GDM1 (cell line): ENCODE measurements at regions not wholly inside any gene's neighbourhood (a gene's known extent, or its start where the extent isn't known, plus 50 kb on each side); places are given as distances from the start of the nearest gene placed in this dataset.
"Not testable (repeated sequence)": the region's sequence is repeated elsewhere in the genome, so short reads cannot be mapped to it uniquely, and the experiment has no call there.

Experiments used
- DNase-seq: peaks from one replicate; lab custom pipeline; 2025; lab: John Stamatoyannopoulos, UW

DNA sequence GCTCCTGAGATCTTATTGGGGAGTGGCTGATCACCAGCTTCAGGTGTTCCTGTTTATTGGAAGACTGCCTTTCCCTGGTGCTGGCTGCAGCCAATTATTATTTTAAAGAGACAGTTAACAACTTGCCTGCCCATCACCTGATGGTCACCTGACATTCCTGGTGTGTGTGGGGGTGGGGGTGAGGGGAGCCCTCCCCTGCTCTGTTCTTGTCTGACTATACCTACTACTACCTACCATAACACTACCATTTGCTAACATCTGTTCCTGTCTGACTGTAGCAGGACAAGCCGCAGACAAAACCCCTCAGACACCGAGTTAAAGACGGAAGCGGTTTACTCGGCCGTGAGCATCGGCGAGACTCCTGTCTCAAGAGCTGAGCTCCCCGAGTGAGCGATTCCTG, 54.9 kb upstream of the NBPF3 start:
- DNase-seq: no peak

DNA sequence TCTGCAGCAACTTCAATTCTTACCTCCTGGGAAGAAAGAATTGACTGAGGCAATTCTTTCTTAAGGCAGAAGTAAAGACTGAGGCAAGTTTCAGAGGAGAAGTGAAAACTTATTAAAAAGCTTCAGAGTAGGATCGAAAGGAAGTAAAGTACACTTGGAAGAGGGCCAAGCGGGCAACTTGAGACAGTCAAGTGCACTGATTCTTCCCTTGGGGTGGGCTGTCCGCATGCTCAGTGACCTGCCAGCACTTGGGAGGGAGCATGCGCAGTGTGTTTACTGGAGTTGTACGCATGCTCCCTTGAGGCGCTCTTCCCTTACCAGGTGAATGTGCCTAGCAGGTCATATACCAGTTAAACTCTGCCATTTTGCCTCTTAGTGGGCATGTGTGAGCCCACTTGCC, 55.3 kb upstream of the NBPF3 start:
- DNase-seq: no peak

GRCh38 chr1:21383785-21384401, 56.0 kb upstream of the NBPF3 start:
- no peak for DNase-seq

DNA sequence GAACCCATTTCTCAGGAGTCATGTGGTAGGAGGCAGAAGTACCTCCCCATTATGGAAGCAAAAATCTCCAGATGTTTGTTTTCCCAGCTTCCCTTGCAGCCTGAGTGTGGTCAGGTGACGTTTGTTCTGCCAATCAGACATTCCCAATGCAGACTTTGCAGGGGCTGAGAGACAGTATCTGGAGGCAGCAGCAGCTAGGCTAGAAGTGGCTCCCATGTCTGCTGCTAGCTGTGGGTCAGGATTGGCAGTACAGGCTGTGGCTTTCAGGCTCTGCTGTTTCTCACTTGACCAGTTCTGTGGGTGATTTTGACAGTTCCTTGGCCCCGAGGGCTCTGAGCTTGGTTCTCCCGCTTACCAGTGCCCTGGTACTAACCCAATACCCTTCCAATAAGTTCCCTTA, 58.6 kb upstream of the NBPF3 start:
- DNase-seq: no peak

DNA sequence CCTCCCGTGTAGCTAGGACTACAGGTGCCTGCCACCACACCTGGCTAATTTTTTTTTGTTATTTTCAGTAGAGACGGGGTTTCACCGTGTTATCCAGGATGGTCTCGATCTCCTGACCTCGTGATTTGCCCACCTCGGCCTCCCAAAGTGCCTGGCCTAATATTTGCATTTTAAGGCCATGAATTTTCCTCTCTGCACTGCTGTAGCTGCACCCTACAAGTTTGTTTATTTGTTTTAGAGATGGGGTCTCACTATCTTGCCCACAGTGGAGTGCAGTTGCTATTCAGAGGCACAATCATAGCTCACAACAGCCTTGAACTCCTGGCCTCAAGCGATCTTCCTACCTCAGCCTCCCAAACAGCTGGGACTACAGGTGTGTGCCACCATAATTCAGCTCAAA, 59.8 kb upstream of the NBPF3 start:
- not testable (repeated sequence) for DNase-seq

- DNase-seq: no peak
Measured at GRCh38 chr1:21379571-21379970, 60.4 kb upstream of the NBPF3 start.

DNA sequence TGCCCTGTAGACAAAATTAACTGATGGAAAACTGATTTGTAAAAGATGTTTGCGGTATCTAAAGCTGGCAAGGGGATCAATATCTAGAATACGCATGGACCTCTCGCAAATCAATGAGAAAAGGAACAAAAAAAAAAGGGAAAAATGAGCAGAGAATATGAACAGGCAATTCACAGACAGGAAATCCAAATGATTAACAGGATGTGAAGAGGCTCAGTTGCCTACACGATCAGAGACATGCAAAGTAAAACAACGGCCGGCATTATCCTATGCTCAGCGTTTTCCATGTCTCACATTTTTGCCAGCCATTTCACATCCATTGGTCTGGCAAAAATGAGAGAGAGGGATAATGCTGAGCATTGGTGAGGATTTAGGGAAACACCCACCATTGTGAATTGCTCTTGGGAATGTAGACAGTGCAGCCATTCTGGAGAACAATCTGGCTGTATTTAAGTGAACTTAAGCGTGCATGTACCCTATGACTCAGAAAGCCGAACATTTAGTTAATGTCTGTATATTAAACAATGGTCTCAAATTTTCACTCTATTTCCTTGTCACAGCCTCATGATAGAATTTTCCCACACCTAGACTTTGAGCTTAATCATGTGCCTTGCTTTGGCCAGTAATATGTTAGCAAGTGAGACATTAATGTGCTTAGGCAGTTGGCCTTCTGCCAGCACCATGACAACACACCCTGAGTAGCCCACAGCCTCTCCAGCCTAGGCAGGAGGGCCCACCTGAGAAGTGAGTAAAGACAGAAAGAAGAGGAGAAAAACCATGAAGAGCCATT, 61.0 kb upstream of the NBPF3 start:
- DNase-seq: no peak

- no peak for DNase-seq
Measured at GRCh38 chr1:21372383-21372782, 67.6 kb upstream of the NBPF3 start.

DNA sequence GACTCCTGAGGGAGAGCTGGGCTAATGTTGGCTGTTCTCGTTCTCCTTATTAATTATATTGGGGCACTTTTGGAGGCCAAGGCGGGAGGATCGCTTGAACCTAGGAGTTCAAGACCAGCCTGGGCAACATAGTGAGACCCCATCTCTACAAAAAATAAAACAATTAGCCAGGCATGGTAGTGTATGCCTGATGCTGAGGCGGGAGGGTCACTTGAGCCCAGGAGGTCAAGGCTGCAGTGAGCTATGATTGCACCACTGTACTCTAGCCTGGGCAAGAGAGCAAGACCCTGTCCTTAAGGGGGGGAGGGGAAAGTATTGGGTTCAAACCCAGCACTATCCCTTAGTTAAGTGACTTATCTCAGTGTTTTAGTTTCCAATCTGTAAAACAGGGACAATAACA, 70.0 kb upstream of the NBPF3 start:
- no peak for DNase-seq

GRCh38 chr1:21368515-21369289, 71.2 kb upstream of the NBPF3 start:
- DNase-seq: peak; percentile 28

GRCh38 chr1:21367973-21368514, 71.9 kb upstream of the NBPF3 start:
- DNase-seq: not testable (repeated sequence)

DNA sequence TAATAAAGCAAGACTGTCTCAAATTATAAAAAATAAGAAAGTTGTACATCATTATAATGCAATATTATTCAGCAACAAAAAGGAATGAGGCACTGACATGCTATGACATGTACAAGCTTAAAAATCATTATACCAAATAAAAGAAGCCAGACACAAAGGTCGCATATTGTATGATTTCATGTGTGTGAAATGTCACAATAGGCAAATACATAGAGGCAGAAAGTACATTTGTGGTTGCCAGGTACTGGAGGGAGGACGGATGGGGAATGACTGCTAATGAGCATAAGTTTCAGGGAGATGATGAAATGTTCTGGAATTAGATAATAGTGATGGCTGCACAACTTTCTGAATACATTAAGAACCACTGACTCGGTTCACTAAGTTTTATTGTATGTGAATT, 73.6 kb upstream of the NBPF3 start:
- DNase-seq: no peak

- no peak for DNase-seq
Measured at GRCh38 chr1:21365036-21365435, 74.8 kb upstream of the ECE1 start.

- DNase-seq: no peak
Measured at GRCh38 chr1:21362096-21362495, 71.8 kb upstream of the ECE1 start.

GRCh38 chr1:21361506-21361905, 71.2 kb upstream of the ECE1 start:
- DNase-seq: no peak

DNA sequence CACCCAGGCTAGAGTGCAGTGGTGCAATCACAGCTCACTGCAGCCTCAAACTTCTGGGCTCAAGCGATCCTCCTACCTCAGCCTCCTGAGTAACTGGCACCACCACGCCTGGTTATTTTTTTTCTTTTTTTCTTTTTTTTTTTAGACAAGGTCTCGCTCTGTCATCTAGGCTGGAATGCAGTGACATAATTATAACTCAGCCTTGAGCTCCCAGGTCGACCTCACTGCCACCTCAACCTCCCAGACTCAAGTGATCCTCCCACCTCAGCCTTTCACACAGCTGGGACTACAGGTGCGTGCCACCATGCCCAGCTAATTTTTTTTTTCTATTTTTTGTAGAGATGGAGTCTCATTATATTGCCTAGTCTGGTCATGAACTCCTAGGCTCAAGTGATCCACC, 66.9 kb upstream of the ECE1 start:
- DNase-seq: no peak

GRCh38 chr1:21355956-21356355, 65.7 kb upstream of the ECE1 start:
- no peak for DNase-seq

DNA sequence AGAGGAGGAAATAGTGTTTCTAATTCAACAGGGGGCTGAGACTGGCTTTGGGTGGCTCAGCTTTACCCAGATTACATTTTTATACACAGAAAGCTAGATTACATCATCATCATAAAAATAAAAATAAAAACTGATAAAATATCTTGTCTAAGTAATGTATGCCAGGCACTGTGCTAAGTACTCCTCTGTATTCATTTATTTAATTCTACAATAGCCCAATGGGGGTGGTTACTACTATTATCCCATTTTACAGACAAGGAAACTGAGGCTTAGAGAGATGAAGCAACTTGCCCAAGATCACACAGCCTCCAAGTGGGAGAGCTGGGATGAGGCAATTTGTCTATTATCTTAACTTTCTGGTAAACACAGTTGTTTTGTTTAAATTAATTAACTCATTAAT, 62.3 kb upstream of the ECE1 start:
- no peak for DNase-seq

DNA sequence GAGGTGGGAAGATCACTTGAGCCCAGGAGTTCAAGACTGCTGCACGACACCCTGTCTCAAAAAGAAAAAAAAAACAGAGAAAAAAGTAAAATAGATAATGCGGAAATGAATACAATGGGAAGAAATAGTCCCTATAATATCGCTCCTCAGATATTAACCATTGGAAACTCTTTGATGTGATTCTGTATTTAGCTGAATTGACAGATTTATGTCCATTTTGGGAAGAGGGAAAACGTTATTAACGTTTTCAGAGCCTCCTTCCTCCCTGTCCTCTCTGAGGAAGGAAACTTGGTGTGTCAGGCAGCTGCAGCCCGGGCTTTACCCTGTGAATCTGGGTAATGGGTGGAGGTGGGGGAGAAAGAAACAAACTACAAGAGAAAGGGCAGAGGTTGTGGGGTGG, 61.6 kb upstream of the ECE1 start:
- no peak for DNase-seq

GRCh38 chr1:21350202-21350885, 60.1 kb upstream of the ECE1 start:
- DNase-seq: no peak

DNA sequence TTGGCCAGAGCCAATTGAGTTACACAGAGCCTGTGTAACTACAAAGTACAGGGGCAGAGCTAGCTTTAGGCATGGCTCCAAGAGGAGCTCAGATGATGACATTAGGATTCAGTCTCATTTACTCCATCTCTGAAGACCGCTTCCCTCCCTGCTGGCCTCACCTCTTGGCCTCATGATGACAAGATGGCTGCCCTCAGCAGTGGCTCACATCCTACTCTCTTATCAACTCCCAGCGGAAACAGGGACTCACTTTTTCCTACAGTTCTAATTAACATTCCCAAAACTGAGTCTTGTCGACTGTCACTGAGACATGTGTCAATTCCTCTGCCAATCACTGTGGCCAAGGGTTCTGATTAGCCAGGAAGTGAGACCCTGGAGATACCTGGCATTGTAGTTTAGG, 59.4 kb upstream of the ECE1 start:
- no peak for DNase-seq

DNA sequence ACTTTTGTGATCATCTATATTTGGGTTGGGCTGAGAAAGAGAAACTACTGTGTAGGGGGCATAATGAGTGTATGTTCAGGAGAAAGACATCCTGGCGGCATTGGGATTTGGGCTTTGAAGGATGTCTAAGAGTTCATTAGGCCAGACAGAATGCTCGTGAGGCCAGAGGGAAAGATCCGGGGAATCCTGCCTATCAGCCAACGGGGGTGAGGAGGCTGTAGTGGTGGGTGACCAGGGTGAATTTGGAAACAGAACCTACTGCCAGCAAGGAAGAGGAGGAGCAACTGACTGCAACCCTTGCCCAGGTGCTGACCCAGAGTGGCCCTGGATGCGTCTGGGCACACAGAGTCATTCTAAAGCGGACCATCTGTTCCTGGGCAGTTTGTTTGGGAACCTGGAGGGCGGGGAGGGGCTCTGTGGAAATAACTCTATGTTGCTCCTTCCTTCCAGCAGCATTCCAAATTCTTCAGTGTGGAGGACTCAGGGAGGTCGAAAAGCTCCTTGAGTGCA, 56.9 kb upstream of the ECE1 start:
- DNase-seq: no peak
